Lower leg skin (tissue), 3 donors: ENCODE measurements at regions not wholly inside any gene's neighbourhood (a gene's known extent, or its start where the extent isn't known, plus 50 kb on each side); places are given as distances from the start of the nearest gene placed in this dataset.

Experiments used
- CTCF ChIP-seq, 3 donors: fragments of 450-650 bp; IDR thresholded peaks; one replicate each; pipeline ENCODE4 v1.5.1; 2016; ENCODE audit warnings: antibody characterized with exemption in 3 of 3, mild to moderate bottlenecking in 3 of 3, moderate library complexity in 2 of 3
- POLR2A ChIP-seq, 2 donors: fragments of 450-650 bp; IDR thresholded peaks; one replicate each; pipeline ENCODE4 v1.6.1; 2016 to 2017; ENCODE audit warnings: antibody characterized with exemption in 2 of 2, mild to moderate bottlenecking in 1 of 2, moderate library complexity in 1 of 2

GRCh38 chr6:85035766-85036165 lies 271.4 kb upstream of the TBX18 start:
- TF ChIP-seq CTCF (IDR thresholded peaks at IDR 0.05): no peak
- TF ChIP-seq POLR2A (IDR thresholded peaks at IDR 0.05): no peak
